Adrenal gland (tissue), 9 donors: ENCODE measurements at regions not wholly inside any gene's neighbourhood (a gene's known extent, or its start where the extent isn't known, plus 50 kb on each side); places are given as distances from the start of the nearest gene placed in this dataset.

ENCODE experiments used
- DNase-seq, 7 donors: peaks; one replicate each; pipeline ENCODE4 v3.0.0-alpha.2; 2019 to 2020
- H3K27ac ChIP-seq, 5 donors: fragments of 200-600 bp; sonication (generic) in 4 of 5; 1 replicate in 3 of 5; 2 replicates in 2 of 5; pipeline versions ENCODE4 v1.5.1 to v1.8.0; 2016 to 2020; ENCODE audit warnings: mild to moderate bottlenecking in 1 of 5
- H3K27me3 ChIP-seq: fragments of 200-600 bp; 2 replicates; pipeline ENCODE4 v1.8.0; 2021
- H3K36me3 ChIP-seq, 2 donors: fragments of 200-600 bp; replicated peaks in 1 of 2; 1 replicate in 1 of 2; 2 replicates in 1 of 2; pipeline versions ENCODE4 v1.5.1 to v1.8.0; 2018 to 2022
- H3K4me1 ChIP-seq, 2 donors: fragments of 200-600 bp; replicated peaks in 1 of 2; 1 replicate in 1 of 2; 2 replicates in 1 of 2; pipeline versions ENCODE4 v1.5.1 to v1.8.0; 2018 to 2021
- H3K4me3 ChIP-seq, 4 donors: fragments of 200-600 bp; sonication (generic) in 3 of 4; one replicate each; pipeline ENCODE4 v1.5.1; 2016 to 2018
- H3K9me3 ChIP-seq, 3 donors: fragments of 200-600 bp; sonication (generic) in 1 of 3; replicated peaks in 1 of 3; 1 replicate in 2 of 3; 2 replicates in 1 of 3; pipeline versions ENCODE4 v1.5.1 to v1.8.0; 2016 to 2021
- CTCF ChIP-seq, 6 experiments: fragments of 450-650 bp in 4 of 6; fragments of 200-600 bp in 2 of 6; sonication (generic) in 1 of 6; IDR thresholded peaks; 1 replicate in 5 of 6; 2 replicates in 1 of 6; pipeline versions ENCODE4 v1.5.1 to v1.8.0; 2016 to 2021; ENCODE audit warnings: antibody characterized with exemption in 6 of 6, mild to moderate bottlenecking in 2 of 6, moderate library complexity in 1 of 6
- POLR2A ChIP-seq, 2 donors: fragments of 450-650 bp; IDR thresholded peaks; one replicate each; pipeline ENCODE4 v1.6.1; 2017; ENCODE audit warnings: antibody characterized with exemption in 2 of 2, mild to moderate bottlenecking in 2 of 2, moderate library complexity in 1 of 2
- WGBS, 4 donors: extraction: QIAGEN DNeasy Blood & Tissue Kit in 2 of 4; methylation state at CpG; one replicate each; pipeline versions ENCODE4 v1.1.5 to v1.1.7; 2013 to 2017; 5-methylcytosine and 5-hydroxymethylcytosine counted together
- intact Hi-C, 2 donors: fragments of 100-400 bp; cut with DNase I; formaldehyde crosslinking; loops; one replicate each; pipeline versions ENCODE4 v1.14.1 to v1.15.0; 2022 to 2023
- donor health status: healthy with polysubstance abuse.
- donor health status: Bipolar disorder and iron deficiency.
- donor health status: DM: yes; HTN: yes; CAD: no.
- donor health status: DM: no; HTN: no; CAD: no.
- donor health status: DM: no; HTN: no; CAD: no.

GRCh38 chr18:14905350-14905749, 157.4 kb downstream of the ANKRD30B start:
- H3K27ac ChIP-seq: no peak overlapping the region
- no peak for TF ChIP-seq POLR2A (IDR thresholded peaks at IDR 0.05)
- TF ChIP-seq CTCF (IDR thresholded peaks at IDR 0.05): no peak
- intact Hi-C loops: no loop called here
- no peak overlapping the region for H3K4me3 ChIP-seq
- no peaks in the 10 kb centered on the region for H3K27me3 ChIP-seq
- H3K36me3 ChIP-seq: no peaks in the 10 kb centered on the region
- H3K9me3 ChIP-seq: no peaks in the 10 kb centered on the region
- no peak for DNase-seq
- H3K4me1 ChIP-seq: no peaks in the 10 kb centered on the region

- 42 to 76% (median 69%) methylated on average over 1 of the region's 1 CpG for WGBS, 4 donors
- no peak for DNase-seq
- intact Hi-C loops: no loop called here
Observed at GRCh38 chr18:14905979-14906378, 158.0 kb downstream of the ANKRD30B start.

GRCh38 chr18:14907420-14907819, 159.4 kb downstream of the ANKRD30B start:
- no peaks in the 10 kb centered on the region for H3K36me3 ChIP-seq
- no peak for DNase-seq
- intact Hi-C loops: no loop called here

More at GRCh38 chr18:14905979-14906378, 158.0 kb downstream of the ANKRD30B start:
- Histone ChIP-seq H3K9me3 (no peaks in the 10 kb centered on the region), H3K4me3 (no peak overlapping the region), H3K4me1 (no peaks in the 10 kb centered on the region), H3K27me3 (no peaks in the 10 kb centered on the region), H3K27ac (no peak overlapping the region), H3K36me3 (no peaks in the 10 kb centered on the region)
- TF ChIP-seq POLR2A (IDR thresholded peaks at IDR 0.05) (no peak), CTCF (IDR thresholded peaks at IDR 0.05) (no peak)

GRCh38 chr18:14908541-14908940, 160.6 kb downstream of the ANKRD30B start:
- 49 to 66% (median 52%) methylated on average over 4 to 5 of the region's 5 CpGs for WGBS, 4 donors
- Histone ChIP-seq H3K27ac (no peak overlapping the region), H3K36me3 (no peaks in the 10 kb centered on the region), H3K4me3 (no peak overlapping the region), H3K27me3 (no peaks in the 10 kb centered on the region), H3K4me1 (no peaks in the 10 kb centered on the region), H3K9me3 (no peaks in the 10 kb centered on the region)
- intact Hi-C loops: no loop called here
- TF ChIP-seq CTCF (IDR thresholded peaks at IDR 0.05) (no peak), POLR2A (IDR thresholded peaks at IDR 0.05) (no peak)
- no peak for DNase-seq

More at GRCh38 chr18:14907420-14907819, 159.4 kb downstream of the ANKRD30B start:
- TF ChIP-seq CTCF (IDR thresholded peaks at IDR 0.05) (no peak), POLR2A (IDR thresholded peaks at IDR 0.05) (no peak)
- Histone ChIP-seq H3K4me1 (no peaks in the 10 kb centered on the region), H3K27me3 (no peaks in the 10 kb centered on the region), H3K27ac (no peak overlapping the region), H3K9me3 (no peaks in the 10 kb centered on the region), H3K4me3 (no peak overlapping the region)
- 68 to 82% (median 76%) methylated on average over 7 to 9 of the region's 9 CpGs for WGBS, 4 donors
